Immature natural killer cell (primary cell): ENCODE measurements at regions not wholly inside any gene's neighbourhood (a gene's known extent, or its start where the extent isn't known, plus 50 kb on each side); places are given as distances from the start of the nearest gene placed in this dataset.

Source experiments
- DNase-seq, 3 donors: peaks; one replicate each; pipeline ENCODE4 v3.0.0; 2022; ENCODE audit warnings: mixed read lengths in 1 of 3
- H3K27ac Mint-ChIP-seq, 6 donors: one replicate each; pipeline ENCODE4 v1.8.0; 2020; ENCODE audit warnings: mixed read lengths in 6 of 6, mild to moderate bottlenecking in 5 of 6, inconsistent platforms in 4 of 6, moderate library complexity in 3 of 6
- H3K27me3 Mint-ChIP-seq, 3 donors: one replicate each; pipeline ENCODE4 v1.8.0; 2020 to 2021; ENCODE audit warnings: low read depth in 3 of 3, mild to moderate bottlenecking in 3 of 3, mixed read lengths in 3 of 3, moderate library complexity in 3 of 3, inconsistent platforms in 1 of 3
- H3K36me3 Mint-ChIP-seq, 3 donors: one replicate each; pipeline ENCODE4 v1.8.0; 2020; ENCODE audit warnings: mixed read lengths in 3 of 3, inconsistent platforms in 2 of 3, mild to moderate bottlenecking in 2 of 3
- H3K4me1 Mint-ChIP-seq, 2 donors: one replicate each; pipeline ENCODE4 v1.8.0; 2020; ENCODE audit warnings: inconsistent platforms in 2 of 2, mild to moderate bottlenecking in 2 of 2, mixed read lengths in 2 of 2, moderate library complexity in 1 of 2
- H3K4me3 Mint-ChIP-seq, 5 donors: one replicate each; pipeline ENCODE4 v1.8.0; 2020; ENCODE audit warnings: mild to moderate bottlenecking in 5 of 5, mixed read lengths in 5 of 5, inconsistent platforms in 3 of 5, moderate library complexity in 3 of 5
- H3K9me3 Mint-ChIP-seq, 6 donors: one replicate each; pipeline ENCODE4 v1.8.0; 2020; ENCODE audit warnings: mild to moderate bottlenecking in 6 of 6, mixed read lengths in 6 of 6, inconsistent platforms in 4 of 6, moderate library complexity in 3 of 6

DNA sequence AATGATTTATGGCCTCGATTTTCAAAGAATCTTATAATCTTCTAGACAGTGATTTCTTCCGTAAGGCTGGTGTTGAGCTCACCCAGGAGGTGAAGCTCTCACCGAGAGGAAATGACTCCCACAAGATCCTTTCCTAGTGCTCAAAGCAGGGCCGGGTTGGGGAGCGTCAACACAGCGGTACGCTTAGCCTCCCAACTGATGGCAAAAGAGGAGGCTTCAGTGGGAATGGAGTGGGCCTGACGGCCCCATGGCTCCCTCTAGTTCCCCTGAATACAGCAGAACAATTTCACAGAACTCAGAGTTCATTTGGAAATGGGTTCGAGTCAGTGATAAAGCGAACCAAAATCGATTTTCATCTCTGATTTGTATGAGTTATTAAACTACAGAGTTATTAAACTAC lies 449.5 kb downstream of the KLF12 start:
- peaks cover 0 to 2% (median 0%) of the 10 kb centered on the region in 3 donors for H3K27me3 Mint-ChIP-seq
- no peaks in the 10 kb centered on the region for H3K9me3 Mint-ChIP-seq
- H3K27ac Mint-ChIP-seq: peak overlapping the region in 1 of 6 donors; percentile 35
- peaks cover 0 to 26% of the 10 kb centered on the region in 2 donors for H3K4me1 Mint-ChIP-seq
- peaks cover 12 to 38% (median 15%) of the 10 kb centered on the region in 3 donors for H3K36me3 Mint-ChIP-seq
- no peak for DNase-seq
- no peak overlapping the region for H3K4me3 Mint-ChIP-seq

DNA sequence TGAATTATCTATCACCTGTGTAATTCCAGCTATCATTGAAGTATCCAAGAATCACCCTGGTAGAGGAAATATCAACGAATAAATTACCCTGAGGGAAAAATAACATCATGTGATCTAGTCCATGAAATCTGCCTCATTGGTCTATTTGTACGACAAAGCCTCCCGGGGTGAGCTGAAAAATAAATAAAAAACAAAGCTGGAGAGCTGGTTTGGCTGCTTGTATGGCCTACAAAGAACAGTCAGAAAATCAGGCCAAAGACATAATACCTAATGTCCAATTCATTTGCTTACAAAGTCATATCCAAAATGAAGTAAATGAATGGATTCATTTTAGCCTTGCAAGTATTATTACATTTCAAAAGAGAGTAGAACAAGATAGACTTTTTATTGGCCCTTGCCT lies 449.9 kb downstream of the KLF12 start:
- H3K9me3 Mint-ChIP-seq: no peaks in the 10 kb centered on the region
- no peak for DNase-seq
- no peak overlapping the region for H3K4me3 Mint-ChIP-seq
- peaks cover 0 to 26% of the 10 kb centered on the region in 2 donors for H3K4me1 Mint-ChIP-seq
- peaks cover 0 to 2% (median 0%) of the 10 kb centered on the region in 3 donors for H3K27me3 Mint-ChIP-seq
- H3K27ac Mint-ChIP-seq: peak overlapping the region in 1 of 6 donors; percentile 35
- peaks cover 12 to 36% (median 15%) of the 10 kb centered on the region in 3 donors for H3K36me3 Mint-ChIP-seq

- Mint-ChIP-seq H3K9me3 (no peaks in the 10 kb centered on the region), H3K36me3 (peaks cover 12 to 32% (median 15%) of the 10 kb centered on the region in 3 donors), H3K4me3 (no peak overlapping the region), H3K4me1 (peaks cover 0 to 24% of the 10 kb centered on the region in 2 donors), H3K27ac (peak overlapping the region in 2 of 6 donors; percentile 31 to 61), H3K27me3 (peaks cover 0 to 2% (median 0%) of the 10 kb centered on the region in 3 donors)
- DNase-seq: no peak
Measured at GRCh38 chr13:73683746-73684145, 450.5 kb downstream of the KLF12 start.

DNA sequence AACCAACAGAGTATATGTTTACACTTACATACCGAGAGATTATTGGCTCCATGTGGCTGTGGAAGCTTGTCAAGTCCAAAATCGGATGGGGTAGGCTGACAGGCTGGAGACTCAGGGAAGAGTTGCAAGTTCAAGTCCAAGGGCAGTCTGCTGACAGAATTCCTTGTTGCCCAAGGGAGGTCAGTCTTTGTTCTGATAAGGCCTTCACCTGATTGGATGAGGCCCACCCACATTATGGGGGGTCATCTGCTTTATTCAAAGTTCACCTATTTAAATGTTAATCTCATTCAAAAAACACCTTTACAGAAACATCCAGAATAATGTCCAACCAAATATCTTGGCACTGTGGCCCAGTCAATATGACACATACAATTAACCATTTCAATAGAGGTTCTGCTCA lies 452.4 kb downstream of the KLF12 start:
- Mint-ChIP-seq H3K4me3 (no peak overlapping the region), H3K27me3 (peaks cover 0 to 2% (median 0%) of the 10 kb centered on the region in 3 donors), H3K4me1 (peaks cover 0 to 17% of the 10 kb centered on the region in 2 donors), H3K36me3 (peaks cover 9 to 17% (median 15%) of the 10 kb centered on the region in 3 donors), H3K27ac (no peak overlapping the region), H3K9me3 (no peaks in the 10 kb centered on the region)
- no peak for DNase-seq

DNA sequence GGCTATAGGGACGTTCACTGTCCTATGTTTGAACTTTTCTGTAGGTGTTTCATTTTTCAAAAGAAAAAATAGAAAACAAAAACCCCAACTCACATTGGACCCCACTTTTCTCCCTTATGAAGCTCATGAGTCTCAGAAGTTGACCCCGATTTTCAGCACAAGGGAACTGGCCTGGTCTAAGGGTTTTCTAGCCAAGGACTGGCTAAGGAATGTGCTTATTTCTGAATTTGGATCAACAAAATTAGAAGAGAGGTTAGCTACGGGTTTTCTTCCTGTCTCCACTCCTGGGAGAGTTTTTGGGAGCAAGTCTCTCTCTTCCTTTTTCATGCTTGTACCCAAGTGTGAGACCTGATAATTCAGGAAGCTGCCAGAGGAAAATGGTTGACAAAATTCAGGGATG lies 453.2 kb downstream of the KLF12 start:
- Mint-ChIP-seq H3K4me1 (peaks cover 0 to 12% of the 10 kb centered on the region in 2 donors), H3K27me3 (peaks cover 0 to 2% (median 0%) of the 10 kb centered on the region in 3 donors), H3K27ac (no peak overlapping the region), H3K4me3 (no peak overlapping the region), H3K9me3 (no peaks in the 10 kb centered on the region), H3K36me3 (peaks cover 9 to 15% (median 13%) of the 10 kb centered on the region in 3 donors)
- DNase-seq: no peak

GRCh38 chr13:73677048-73677601 lies 457.1 kb downstream of the KLF12 start:
- H3K9me3 Mint-ChIP-seq: no peaks in the 10 kb centered on the region
- no peaks in the 10 kb centered on the region for H3K27me3 Mint-ChIP-seq
- no peak overlapping the region for H3K4me3 Mint-ChIP-seq
- no peaks in the 10 kb centered on the region for H3K4me1 Mint-ChIP-seq
- H3K27ac Mint-ChIP-seq: no peak overlapping the region
- DNase-seq: no peak
- H3K36me3 Mint-ChIP-seq: peaks cover 6 to 13% (median 7%) of the 10 kb centered on the region in 3 donors

DNA sequence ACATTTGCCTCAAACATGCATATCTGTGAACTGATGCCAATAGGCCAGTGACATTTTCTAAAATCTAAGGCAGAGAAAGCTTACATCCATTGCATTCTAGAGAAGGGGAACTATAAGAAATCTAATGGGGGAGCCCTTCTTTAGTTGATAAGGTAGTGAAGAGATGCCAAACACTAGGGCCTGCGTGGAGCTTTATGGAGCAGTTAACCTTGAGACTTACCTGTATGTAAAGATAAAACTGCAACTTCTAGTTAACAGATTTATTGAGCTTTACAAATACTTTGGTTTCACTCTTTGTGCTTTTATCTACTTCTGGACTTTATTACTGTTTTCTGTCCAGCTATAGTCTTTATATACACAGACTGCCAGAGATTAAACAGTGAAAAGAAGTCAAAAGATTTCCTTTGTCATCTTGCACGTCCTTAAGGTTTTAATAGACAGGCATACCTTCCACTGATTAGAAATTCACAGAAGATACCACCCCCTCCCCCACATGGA lies 457.6 kb downstream of the KLF12 start:
- H3K27me3 Mint-ChIP-seq: no peaks in the 10 kb centered on the region
- no peak overlapping the region for H3K27ac Mint-ChIP-seq
- no peaks in the 10 kb centered on the region for H3K9me3 Mint-ChIP-seq
- H3K4me1 Mint-ChIP-seq: no peaks in the 10 kb centered on the region
- peaks cover 3 to 7% (median 4%) of the 10 kb centered on the region in 3 donors for H3K36me3 Mint-ChIP-seq
- H3K4me3 Mint-ChIP-seq: no peak overlapping the region
- DNase-seq: no peak

GRCh38 chr13:73675821-73676220 lies 458.4 kb downstream of the KLF12 start:
- Mint-ChIP-seq H3K4me1 (no peaks in the 10 kb centered on the region), H3K36me3 (peaks cover 0 to 4% (median 0%) of the 10 kb centered on the region in 3 donors), H3K27me3 (no peaks in the 10 kb centered on the region), H3K9me3 (no peaks in the 10 kb centered on the region), H3K4me3 (no peak overlapping the region), H3K27ac (no peak overlapping the region)
- no peak for DNase-seq

DNA sequence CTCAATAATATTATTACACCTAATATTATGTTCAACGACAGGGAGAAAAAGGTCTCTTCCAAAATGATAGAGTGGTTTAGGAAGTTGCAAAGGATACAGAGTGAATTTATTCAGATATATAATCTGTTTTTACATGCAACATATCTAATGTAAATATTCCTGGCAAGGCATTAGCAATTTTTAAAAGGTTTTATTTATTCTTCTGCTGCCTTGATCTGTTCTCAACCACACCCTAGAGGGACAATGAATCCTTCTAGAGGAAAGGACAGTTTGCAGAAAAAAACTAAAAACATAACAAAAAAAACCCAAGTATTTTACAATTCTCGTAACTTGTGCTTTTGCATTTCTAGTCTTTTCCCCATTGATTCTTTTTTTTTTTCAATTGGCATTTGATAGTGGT lies 459.6 kb downstream of the KLF12 start:
- no peaks in the 10 kb centered on the region for H3K4me1 Mint-ChIP-seq
- no peak for DNase-seq
- no peak overlapping the region for H3K4me3 Mint-ChIP-seq
- no peaks in the 10 kb centered on the region for H3K27me3 Mint-ChIP-seq
- H3K27ac Mint-ChIP-seq: no peak overlapping the region
- H3K9me3 Mint-ChIP-seq: no peaks in the 10 kb centered on the region
- H3K36me3 Mint-ChIP-seq: no peaks in the 10 kb centered on the region

DNA sequence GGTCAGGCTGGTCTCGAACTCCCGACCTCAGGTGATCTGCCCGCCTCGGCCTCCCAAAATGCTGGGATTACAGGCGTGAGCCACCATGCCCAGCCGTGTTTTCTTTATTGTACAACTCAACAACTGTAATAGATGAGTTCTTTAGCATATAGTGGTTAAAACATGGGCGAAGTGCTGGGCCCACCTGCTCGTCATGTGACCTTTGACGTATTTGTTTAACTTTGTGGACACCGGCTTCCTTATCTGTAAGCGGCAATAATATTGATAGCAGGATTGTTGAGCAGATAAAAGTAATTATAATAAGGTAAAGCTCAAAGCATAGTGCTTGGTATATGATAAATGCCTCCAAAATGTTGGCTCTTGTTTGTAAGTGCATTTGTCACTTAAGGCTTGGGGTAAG lies 460.3 kb downstream of the KLF12 start:
- Mint-ChIP-seq H3K9me3 (no peaks in the 10 kb centered on the region), H3K4me1 (no peaks in the 10 kb centered on the region), H3K36me3 (no peaks in the 10 kb centered on the region), H3K27ac (no peak overlapping the region), H3K4me3 (no peak overlapping the region), H3K27me3 (no peaks in the 10 kb centered on the region)
- no peak for DNase-seq

- Mint-ChIP-seq H3K4me1 (no peaks in the 10 kb centered on the region), H3K4me3 (no peak overlapping the region), H3K9me3 (no peaks in the 10 kb centered on the region), H3K27ac (no peak overlapping the region), H3K36me3 (no peaks in the 10 kb centered on the region), H3K27me3 (no peaks in the 10 kb centered on the region)
- no peak for DNase-seq
Measured at GRCh38 chr13:73672492-73672891, 461.7 kb downstream of the KLF12 start.

DNA sequence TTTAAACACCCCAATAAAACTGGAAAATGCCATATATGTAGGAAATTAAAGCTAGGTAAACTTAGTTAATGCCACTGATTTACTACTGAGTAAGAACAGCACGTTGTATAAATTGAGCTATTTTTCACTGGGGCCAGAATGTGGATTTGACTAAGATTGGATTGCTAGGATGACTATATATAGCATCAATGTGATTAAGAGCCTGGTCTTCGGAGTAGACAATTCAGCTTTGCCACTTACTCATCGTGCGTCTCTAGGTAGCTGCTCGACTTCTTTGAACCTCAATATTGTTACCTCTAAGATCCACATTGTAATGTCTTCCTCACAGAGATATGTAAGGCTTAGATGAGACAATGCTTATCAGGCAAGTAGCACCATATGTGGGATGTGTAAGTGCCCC lies 462.5 kb downstream of the KLF12 start:
- Mint-ChIP-seq H3K9me3 (no peaks in the 10 kb centered on the region), H3K27ac (no peak overlapping the region), H3K4me3 (no peak overlapping the region), H3K36me3 (no peaks in the 10 kb centered on the region), H3K4me1 (no peaks in the 10 kb centered on the region), H3K27me3 (no peaks in the 10 kb centered on the region)
- no peak for DNase-seq

DNA sequence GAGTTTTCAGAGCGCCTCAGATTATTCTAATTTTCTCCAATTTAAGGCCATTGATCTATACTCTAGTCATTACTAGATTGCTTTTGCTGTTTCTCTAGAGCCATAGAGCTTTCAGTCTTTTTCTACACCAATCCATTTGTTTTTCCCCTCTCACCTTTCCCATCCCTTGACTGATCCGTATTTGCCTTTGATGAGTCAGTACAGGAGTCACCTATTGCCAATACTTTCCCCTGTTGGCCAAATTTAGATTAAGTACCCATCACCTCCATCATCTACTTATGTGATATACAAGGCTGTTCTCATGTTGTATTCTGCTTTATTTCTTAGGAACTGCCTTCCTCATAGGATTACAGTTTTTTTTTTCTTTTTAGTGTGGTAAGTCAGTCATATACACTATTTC lies 463.2 kb downstream of the KLF12 start:
- Mint-ChIP-seq H3K27me3 (no peaks in the 10 kb centered on the region), H3K36me3 (no peaks in the 10 kb centered on the region), H3K4me3 (no peak overlapping the region), H3K27ac (no peak overlapping the region), H3K9me3 (no peaks in the 10 kb centered on the region), H3K4me1 (no peaks in the 10 kb centered on the region)
- no peak for DNase-seq

DNA sequence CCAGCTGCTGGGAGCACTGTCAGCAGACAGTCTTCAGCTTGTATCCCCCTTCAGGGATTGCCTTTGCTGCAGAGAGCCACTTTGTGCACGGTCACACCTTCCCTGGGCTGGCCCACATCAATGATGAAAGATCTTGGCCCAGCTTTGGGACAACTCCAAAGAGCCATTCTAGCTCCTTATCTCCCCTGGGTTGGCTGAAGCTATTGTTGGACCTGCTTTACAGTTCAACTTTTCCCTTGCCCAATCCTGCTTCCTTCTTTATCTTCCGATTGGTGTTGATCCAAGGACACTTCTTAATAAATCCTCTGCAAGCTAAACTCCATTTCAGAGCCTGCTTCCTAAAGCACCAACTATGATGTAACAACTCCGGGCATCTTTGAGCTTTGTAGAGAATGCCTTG lies 466.4 kb downstream of the KLF12 start:
- H3K27ac Mint-ChIP-seq: no peak overlapping the region
- H3K27me3 Mint-ChIP-seq: no peaks in the 10 kb centered on the region
- H3K4me1 Mint-ChIP-seq: no peaks in the 10 kb centered on the region
- DNase-seq: no peak
- H3K4me3 Mint-ChIP-seq: no peak overlapping the region
- no peaks in the 10 kb centered on the region for H3K36me3 Mint-ChIP-seq
- H3K9me3 Mint-ChIP-seq: no peaks in the 10 kb centered on the region

DNA sequence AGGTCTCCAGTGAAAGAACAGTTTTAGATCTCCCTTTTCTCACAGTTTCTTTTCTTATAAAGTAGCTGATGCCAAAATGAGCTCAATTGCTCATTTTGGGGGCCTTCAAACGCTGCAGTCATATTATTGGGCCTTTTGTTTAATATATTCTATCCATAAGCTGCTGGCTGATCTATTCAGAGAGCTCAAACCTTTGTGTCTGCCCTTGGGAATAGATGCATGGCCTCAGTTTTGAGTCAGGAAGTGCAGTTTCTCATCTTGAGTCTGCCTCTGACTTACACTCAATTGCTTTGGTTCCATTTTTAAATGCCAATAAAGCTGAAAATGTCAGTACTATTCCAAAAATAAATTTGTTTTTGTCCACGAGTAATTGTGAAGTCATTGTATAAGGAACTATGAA lies 468.9 kb downstream of the KLF12 start:
- H3K36me3 Mint-ChIP-seq: no peaks in the 10 kb centered on the region
- H3K9me3 Mint-ChIP-seq: peaks cover 0 to 2% (median 0%) of the 10 kb centered on the region in 6 donors
- no peak overlapping the region for H3K27ac Mint-ChIP-seq

More for the DNA sequence above, 468.9 kb downstream of the KLF12 start:
- Mint-ChIP-seq H3K27me3 (peaks cover 0 to 2% (median 2%) of the 10 kb centered on the region in 3 donors), H3K4me1 (no peaks in the 10 kb centered on the region), H3K4me3 (no peak overlapping the region)
- no peak for DNase-seq
